Type B pancreatic cell (in vitro differentiated cells): ENCODE measurements at regions not wholly inside any gene's neighbourhood (a gene's known extent, or its start where the extent isn't known, plus 50 kb on each side); places are given as distances from the start of the nearest gene placed in this dataset.

Source experiments
- DNase-seq: peaks from one replicate; pipeline ENCODE4 v3.0.0; 2021; ENCODE audit warnings: mixed read lengths; ENCODE audit not compliant: unreplicated experiment; ENCODE audit errors: extremely low spot score
- H3K27ac Mint-ChIP-seq: 2 replicates; pipeline ENCODE4 v1.8.0; 2021; ENCODE audit warnings: mild to moderate bottlenecking, mixed read lengths
- H3K27me3 Mint-ChIP-seq: 2 replicates; pipeline ENCODE4 v1.8.0; 2021; ENCODE audit warnings: mixed read lengths
- H3K36me3 Mint-ChIP-seq: 2 replicates; pipeline ENCODE4 v1.8.0; 2021; ENCODE audit warnings: mixed read lengths
- H3K4me1 Mint-ChIP-seq: one replicate; pipeline ENCODE4 v1.8.0; 2021; ENCODE audit warnings: mixed read lengths; ENCODE audit not compliant: unreplicated experiment
- H3K4me3 Mint-ChIP-seq: 2 replicates; pipeline ENCODE4 v1.8.0; 2021; ENCODE audit warnings: mild to moderate bottlenecking, mixed read lengths
- H3K9me3 Mint-ChIP-seq: 2 replicates; pipeline ENCODE4 v1.8.0; 2021; ENCODE audit warnings: mixed read lengths
- TF ChIP-seq, protein P1 (sequence below): fragments of 200-600 bp; sonication (generic); conservative IDR thresholded peaks from 2 replicates; pipeline ENCODE4 v1.5.0; 2021; ENCODE audit warnings: antibody characterized with exemption, mild to moderate bottlenecking

DNA sequence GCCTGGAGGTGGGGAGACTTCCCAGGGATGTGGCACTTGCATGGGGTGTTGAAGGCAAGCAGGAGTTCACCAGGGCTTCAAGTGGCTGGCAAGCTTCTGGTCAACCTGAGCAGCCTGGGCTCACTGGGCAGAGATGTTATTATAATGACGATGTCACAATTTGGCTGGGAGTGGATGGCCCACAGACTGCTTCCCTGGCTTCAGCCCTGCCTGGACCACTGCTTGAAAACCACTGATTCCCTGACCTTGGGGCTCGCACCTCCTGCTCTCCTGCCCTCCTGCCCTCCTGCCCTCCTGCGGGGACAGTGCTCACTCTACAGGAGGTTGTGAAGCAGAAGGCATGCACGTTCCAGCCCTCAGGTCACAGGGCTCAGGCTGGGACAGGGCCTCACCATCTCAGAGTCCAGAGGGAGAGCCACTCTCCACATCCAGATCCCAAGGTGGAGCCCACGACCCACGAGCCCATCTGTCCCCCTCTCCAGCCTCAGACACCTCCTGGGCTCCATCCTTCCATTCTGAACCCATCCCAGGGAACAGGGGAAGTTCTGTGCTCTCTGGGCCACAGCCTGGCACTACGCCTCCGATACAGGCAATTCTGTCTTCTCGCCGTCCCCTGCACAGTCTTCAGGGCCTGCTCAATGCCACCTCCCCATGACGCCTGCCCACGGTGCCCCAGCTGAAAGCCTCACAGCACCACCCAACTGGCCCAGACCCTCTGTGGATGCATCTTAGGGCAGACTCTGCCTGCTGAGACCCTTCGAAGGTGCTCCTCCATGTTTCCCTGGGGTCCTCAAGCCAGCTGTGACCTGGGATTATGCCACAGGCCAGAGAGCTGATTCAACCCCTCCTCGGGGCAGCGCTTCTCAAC lies 241.6 kb upstream of the RAB6C start:
- H3K27me3 Mint-ChIP-seq, result peaks cover 3% of the 10 kb centered on the region
- H3K36me3 Mint-ChIP-seq, result no peaks in the 10 kb centered on the region
- no peak overlapping the region for H3K4me3 Mint-ChIP-seq
- H3K9me3 Mint-ChIP-seq, result no peaks in the 10 kb centered on the region
- H3K4me1 Mint-ChIP-seq, result no peaks in the 10 kb centered on the region
- no peak overlapping the region for H3K27ac Mint-ChIP-seq
- DNase-seq, result peak; percentile 54
- TF ChIP-seq, protein P1, sequence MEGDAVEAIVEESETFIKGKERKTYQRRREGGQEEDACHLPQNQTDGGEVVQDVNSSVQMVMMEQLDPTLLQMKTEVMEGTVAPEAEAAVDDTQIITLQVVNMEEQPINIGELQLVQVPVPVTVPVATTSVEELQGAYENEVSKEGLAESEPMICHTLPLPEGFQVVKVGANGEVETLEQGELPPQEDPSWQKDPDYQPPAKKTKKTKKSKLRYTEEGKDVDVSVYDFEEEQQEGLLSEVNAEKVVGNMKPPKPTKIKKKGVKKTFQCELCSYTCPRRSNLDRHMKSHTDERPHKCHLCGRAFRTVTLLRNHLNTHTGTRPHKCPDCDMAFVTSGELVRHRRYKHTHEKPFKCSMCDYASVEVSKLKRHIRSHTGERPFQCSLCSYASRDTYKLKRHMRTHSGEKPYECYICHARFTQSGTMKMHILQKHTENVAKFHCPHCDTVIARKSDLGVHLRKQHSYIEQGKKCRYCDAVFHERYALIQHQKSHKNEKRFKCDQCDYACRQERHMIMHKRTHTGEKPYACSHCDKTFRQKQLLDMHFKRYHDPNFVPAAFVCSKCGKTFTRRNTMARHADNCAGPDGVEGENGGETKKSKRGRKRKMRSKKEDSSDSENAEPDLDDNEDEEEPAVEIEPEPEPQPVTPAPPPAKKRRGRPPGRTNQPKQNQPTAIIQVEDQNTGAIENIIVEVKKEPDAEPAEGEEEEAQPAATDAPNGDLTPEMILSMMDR, result no peak

DNA sequence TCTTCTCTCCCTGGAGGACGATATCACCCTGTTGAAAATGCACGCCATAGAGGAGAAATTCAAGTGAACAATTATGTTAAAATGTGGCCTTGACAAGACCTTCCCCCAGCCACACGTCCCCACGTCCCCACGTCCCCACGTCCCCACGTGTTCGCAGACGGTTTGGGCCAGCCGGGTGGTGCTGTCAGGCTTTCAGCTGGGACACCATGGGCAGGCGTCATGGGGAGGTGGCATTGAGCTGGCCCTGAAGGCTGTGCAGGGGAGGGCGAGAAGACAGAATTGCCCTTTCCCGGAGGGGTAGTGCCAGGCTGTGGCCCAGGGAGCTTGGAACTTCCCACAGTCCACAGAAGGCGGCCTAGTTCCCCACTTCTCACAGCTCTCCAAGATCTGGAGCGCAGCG lies 240.7 kb upstream of the RAB6C start:
- H3K36me3 Mint-ChIP-seq, result no peaks in the 10 kb centered on the region
- peaks cover 3% of the 10 kb centered on the region for H3K27me3 Mint-ChIP-seq
- TF ChIP-seq, protein P1, result no peak
- no peak overlapping the region for H3K27ac Mint-ChIP-seq
- H3K4me1 Mint-ChIP-seq, result no peaks in the 10 kb centered on the region
- H3K9me3 Mint-ChIP-seq, result no peaks in the 10 kb centered on the region
- H3K4me3 Mint-ChIP-seq, result no peak overlapping the region
- DNase-seq, result peak; percentile 64

DNA sequence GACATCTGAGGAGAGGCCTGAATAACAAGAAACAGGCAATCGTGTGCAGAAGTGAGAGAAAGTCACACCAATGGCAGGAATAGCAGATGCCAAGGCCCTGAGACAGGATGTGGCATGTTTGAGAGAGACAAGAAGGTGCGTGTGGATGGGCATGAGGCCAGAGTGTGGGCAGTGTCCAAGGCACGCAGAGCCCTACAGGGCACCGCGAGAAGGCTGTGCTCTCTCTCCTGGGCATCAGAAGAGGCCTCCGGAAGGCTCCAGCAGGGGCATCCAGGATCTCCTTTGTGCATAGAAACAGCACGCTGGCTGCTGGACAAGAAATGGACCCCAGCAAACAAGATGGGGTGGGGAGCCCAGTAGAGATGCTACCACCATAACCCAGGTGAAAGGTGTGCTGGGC lies 239.0 kb upstream of the RAB6C start:
- TF ChIP-seq, protein P1, result no peak
- Mint-ChIP-seq H3K4me1 (peaks cover 6% of the 10 kb centered on the region), H3K27ac (no peak overlapping the region), H3K36me3 (no peaks in the 10 kb centered on the region), H3K4me3 (no peak overlapping the region), H3K9me3 (no peaks in the 10 kb centered on the region), H3K27me3 (peaks cover 3% of the 10 kb centered on the region)
- no peak for DNase-seq

DNA sequence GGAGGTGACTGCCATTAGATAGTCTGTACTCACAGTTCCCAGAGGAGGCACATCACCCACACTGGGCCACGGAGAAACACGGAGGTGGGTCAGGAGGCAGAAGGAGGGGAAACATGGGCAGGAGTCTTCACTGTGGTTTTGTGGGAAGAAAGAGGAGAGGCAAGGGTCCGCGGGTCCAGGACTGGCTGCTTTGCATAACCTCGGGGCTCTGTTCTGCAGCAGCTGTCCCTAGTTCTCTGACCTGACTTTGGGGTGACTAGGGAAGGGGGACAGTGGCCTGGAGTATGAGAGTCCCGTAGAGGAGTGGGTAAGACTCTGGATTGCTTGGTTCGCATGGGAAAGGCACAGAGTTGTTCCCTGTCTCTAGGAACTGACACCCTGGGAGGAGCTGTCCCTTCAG lies 238.3 kb upstream of the RAB6C start:
- DNase-seq, result peak; percentile 51
- Mint-ChIP-seq H3K4me1 (peaks cover 7% of the 10 kb centered on the region), H3K9me3 (no peaks in the 10 kb centered on the region), H3K36me3 (no peaks in the 10 kb centered on the region), H3K27me3 (peaks cover 3% of the 10 kb centered on the region), H3K27ac (no peak overlapping the region), H3K4me3 (no peak overlapping the region)
- TF ChIP-seq, protein P1, result no peak

DNA sequence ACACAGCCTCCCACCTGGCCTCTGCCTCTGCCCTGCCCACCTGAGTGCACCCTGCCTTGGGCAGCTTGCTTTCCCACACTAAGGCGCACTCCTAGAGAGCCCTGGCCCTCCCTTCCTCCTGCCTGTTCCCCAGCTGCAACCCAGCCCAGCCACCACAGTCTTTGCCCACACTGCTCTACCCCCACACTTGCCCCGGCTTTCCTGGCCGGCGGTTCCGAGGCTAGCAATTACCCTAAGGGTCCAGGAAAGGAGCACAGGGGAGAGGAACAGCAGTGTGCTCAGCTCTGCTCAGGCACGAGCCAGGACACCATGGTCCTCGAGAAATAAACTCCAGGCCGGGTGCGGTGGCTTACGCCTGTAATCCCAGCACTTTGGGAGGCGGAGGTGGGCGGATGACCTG lies 237.8 kb upstream of the RAB6C start:
- DNase-seq, result peak; percentile 48
- Mint-ChIP-seq H3K4me3 (no peak overlapping the region), H3K9me3 (no peaks in the 10 kb centered on the region), H3K27me3 (peaks cover 3% of the 10 kb centered on the region), H3K4me1 (peaks cover 12% of the 10 kb centered on the region), H3K36me3 (no peaks in the 10 kb centered on the region), H3K27ac (no peak overlapping the region)
- TF ChIP-seq, protein P1, result no peak
